Glutamatergic neuron (in vitro differentiated cells): ENCODE measurements at regions not wholly inside any gene's neighbourhood (a gene's known extent, or its start where the extent isn't known, plus 50 kb on each side); places are given as distances from the start of the nearest gene placed in this dataset.

Experiments used
- DNase-seq: peaks from one replicate; pipeline ENCODE4 v3.0.0; 2022
- H3K27ac Mint-ChIP-seq: one replicate; pipeline ENCODE4 v1.8.0; 2020; ENCODE audit warnings: mild to moderate bottlenecking, mixed read lengths, inconsistent platforms; ENCODE audit not compliant: unreplicated experiment
- H3K27me3 Mint-ChIP-seq: one replicate; pipeline ENCODE4 v1.8.0; 2020; ENCODE audit warnings: mild to moderate bottlenecking, moderate library complexity, mixed read lengths, inconsistent platforms; ENCODE audit not compliant: unreplicated experiment
- H3K36me3 Mint-ChIP-seq: one replicate; pipeline ENCODE4 v1.8.0; 2020; ENCODE audit warnings: mild to moderate bottlenecking, mixed read lengths, inconsistent platforms; ENCODE audit not compliant: unreplicated experiment
- H3K4me1 Mint-ChIP-seq: one replicate; pipeline ENCODE4 v1.8.0; 2020; ENCODE audit warnings: mild to moderate bottlenecking, low read depth, mixed read lengths, inconsistent platforms; ENCODE audit not compliant: unreplicated experiment
- H3K4me3 Mint-ChIP-seq: one replicate; pipeline ENCODE4 v1.8.0; 2020; ENCODE audit warnings: mild to moderate bottlenecking, mixed read lengths, inconsistent platforms; ENCODE audit not compliant: unreplicated experiment
- H3K9me3 Mint-ChIP-seq: one replicate; pipeline ENCODE4 v1.8.0; 2020; ENCODE audit warnings: mild to moderate bottlenecking, moderate library complexity, mixed read lengths, inconsistent platforms; ENCODE audit not compliant: unreplicated experiment
- CTCF ChIP-seq: fragments of 200-600 bp; sonication (generic); IDR thresholded peaks from one replicate; pipeline ENCODE4 v1.5.0; 2021; ENCODE audit not compliant: partially characterized antibody, unreplicated experiment

- no peak overlapping the region for H3K27ac Mint-ChIP-seq
- no peak for DNase-seq
- no peaks in the 10 kb centered on the region for H3K9me3 Mint-ChIP-seq
These were observed 792.3 kb upstream of the PCDH7 start for GRCh38 chr4:29927895-29928294.

GRCh38 chr4:29948451-29948850 is 771.7 kb upstream of the PCDH7 start:
- Mint-ChIP-seq H3K4me3 (no peak overlapping the region), H3K27ac (no peak overlapping the region), H3K27me3 (peaks cover 2% of the 10 kb centered on the region), H3K36me3 (no peaks in the 10 kb centered on the region), H3K4me1 (no peaks in the 10 kb centered on the region), H3K9me3 (no peaks in the 10 kb centered on the region)
- no peak for TF ChIP-seq CTCF
- DNase-seq, result no peak

More at GRCh38 chr4:29927895-29928294, 792.3 kb upstream of the PCDH7 start:
- Mint-ChIP-seq H3K4me3 (no peak overlapping the region), H3K4me1 (no peaks in the 10 kb centered on the region), H3K27me3 (no peaks in the 10 kb centered on the region), H3K36me3 (no peaks in the 10 kb centered on the region)
- no peak for TF ChIP-seq CTCF

GRCh38 chr4:29948858-29949257 is 771.3 kb upstream of the PCDH7 start:
- DNase-seq, result no peak
- Mint-ChIP-seq H3K4me3 (no peak overlapping the region), H3K27ac (no peak overlapping the region), H3K27me3 (peaks cover 2% of the 10 kb centered on the region), H3K36me3 (no peaks in the 10 kb centered on the region), H3K9me3 (no peaks in the 10 kb centered on the region), H3K4me1 (no peaks in the 10 kb centered on the region)
- TF ChIP-seq CTCF, result no peak

GRCh38 chr4:29966386-29966785 is 753.8 kb upstream of the PCDH7 start:
- TF ChIP-seq CTCF, result no peak
- DNase-seq, result no peak
- Mint-ChIP-seq H3K36me3 (no peaks in the 10 kb centered on the region), H3K27me3 (no peaks in the 10 kb centered on the region), H3K9me3 (no peaks in the 10 kb centered on the region), H3K4me1 (peaks cover 4% of the 10 kb centered on the region), H3K4me3 (no peak overlapping the region), H3K27ac (no peak overlapping the region)

- Mint-ChIP-seq H3K27ac (no peak overlapping the region), H3K4me1 (no peaks in the 10 kb centered on the region), H3K4me3 (no peak overlapping the region), H3K27me3 (no peaks in the 10 kb centered on the region), H3K9me3 (no peaks in the 10 kb centered on the region), H3K36me3 (no peaks in the 10 kb centered on the region)
- TF ChIP-seq CTCF, result no peak
- no peak for DNase-seq
These were observed 749.5 kb upstream of the PCDH7 start for GRCh38 chr4:29970626-29971025.
